Lower leg skin (tissue), 4 donors: ENCODE measurements at regions not wholly inside any gene's neighbourhood (a gene's known extent, or its start where the extent isn't known, plus 50 kb on each side); places are given as distances from the start of the nearest gene placed in this dataset.

Source experiments
- DNase-seq, 2 donors: peaks; one replicate each; pipeline ENCODE4 v3.0.0-alpha.2; 2019; ENCODE audit warnings: low spot score in 2 of 2
- H3K4me3 ChIP-seq: fragments of 200-600 bp; sonication (generic); 2 replicates; pipeline ENCODE4 v1.5.1; 2017; ENCODE audit warnings: mild to moderate bottlenecking, low read depth; ENCODE audit not compliant: poor library complexity, severe bottlenecking
- POLR2A ChIP-seq, 2 donors: fragments of 450-650 bp; IDR thresholded peaks; one replicate each; pipeline ENCODE4 v1.6.1; 2016 to 2017; ENCODE audit warnings: antibody characterized with exemption in 2 of 2, mild to moderate bottlenecking in 1 of 2, moderate library complexity in 1 of 2
- WGBS, 2 donors: methylation state at CpG; one replicate each; pipeline ENCODE4 v1.1.5; 2018; 5-methylcytosine and 5-hydroxymethylcytosine counted together
- intact Hi-C: fragments of 100-400 bp; cut with DNase I; formaldehyde crosslinking; loops from one replicate; pipeline ENCODE4 v1.15.0; 2023; ENCODE audit warnings: low total_unique reads
- TF ChIP-seq, protein P1 (sequence below), 3 donors: fragments of 450-650 bp; IDR thresholded peaks; one replicate each; pipeline ENCODE4 v1.5.1; 2016; ENCODE audit warnings: antibody characterized with exemption in 3 of 3, mild to moderate bottlenecking in 3 of 3, moderate library complexity in 2 of 3

DNA sequence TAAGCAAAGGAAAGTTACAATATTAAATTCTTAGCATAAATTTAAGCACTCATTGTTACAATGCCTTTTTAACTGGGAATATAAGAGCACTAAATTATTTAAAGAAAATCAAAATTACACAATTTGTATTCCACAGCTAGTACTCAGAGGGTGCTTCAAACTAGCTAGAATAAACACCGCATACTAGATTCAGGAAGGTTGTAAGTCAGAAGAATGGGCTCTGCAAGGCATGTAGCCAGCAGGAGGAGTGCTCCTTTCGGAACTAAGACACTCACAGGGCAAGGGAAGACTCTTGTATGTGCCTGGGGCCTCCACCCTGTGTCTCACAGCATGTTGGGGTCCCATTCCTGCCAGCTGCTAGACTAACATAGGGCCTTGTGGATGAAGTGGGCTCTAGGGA lies 327.7 kb upstream of the ALCAM start:
- intact Hi-C loops: no loop called here
- no peak for TF ChIP-seq POLR2A (IDR thresholded peaks at IDR 0.05)
- TF ChIP-seq, protein P1, sequence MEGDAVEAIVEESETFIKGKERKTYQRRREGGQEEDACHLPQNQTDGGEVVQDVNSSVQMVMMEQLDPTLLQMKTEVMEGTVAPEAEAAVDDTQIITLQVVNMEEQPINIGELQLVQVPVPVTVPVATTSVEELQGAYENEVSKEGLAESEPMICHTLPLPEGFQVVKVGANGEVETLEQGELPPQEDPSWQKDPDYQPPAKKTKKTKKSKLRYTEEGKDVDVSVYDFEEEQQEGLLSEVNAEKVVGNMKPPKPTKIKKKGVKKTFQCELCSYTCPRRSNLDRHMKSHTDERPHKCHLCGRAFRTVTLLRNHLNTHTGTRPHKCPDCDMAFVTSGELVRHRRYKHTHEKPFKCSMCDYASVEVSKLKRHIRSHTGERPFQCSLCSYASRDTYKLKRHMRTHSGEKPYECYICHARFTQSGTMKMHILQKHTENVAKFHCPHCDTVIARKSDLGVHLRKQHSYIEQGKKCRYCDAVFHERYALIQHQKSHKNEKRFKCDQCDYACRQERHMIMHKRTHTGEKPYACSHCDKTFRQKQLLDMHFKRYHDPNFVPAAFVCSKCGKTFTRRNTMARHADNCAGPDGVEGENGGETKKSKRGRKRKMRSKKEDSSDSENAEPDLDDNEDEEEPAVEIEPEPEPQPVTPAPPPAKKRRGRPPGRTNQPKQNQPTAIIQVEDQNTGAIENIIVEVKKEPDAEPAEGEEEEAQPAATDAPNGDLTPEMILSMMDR (IDR thresholded peaks at IDR 0.05): no peak
- WGBS, 2 donors: 71 to 80% methylated on average over 2 of the region's 2 CpGs
- DNase-seq: no peak
- H3K4me3 ChIP-seq: no peak overlapping the region

DNA sequence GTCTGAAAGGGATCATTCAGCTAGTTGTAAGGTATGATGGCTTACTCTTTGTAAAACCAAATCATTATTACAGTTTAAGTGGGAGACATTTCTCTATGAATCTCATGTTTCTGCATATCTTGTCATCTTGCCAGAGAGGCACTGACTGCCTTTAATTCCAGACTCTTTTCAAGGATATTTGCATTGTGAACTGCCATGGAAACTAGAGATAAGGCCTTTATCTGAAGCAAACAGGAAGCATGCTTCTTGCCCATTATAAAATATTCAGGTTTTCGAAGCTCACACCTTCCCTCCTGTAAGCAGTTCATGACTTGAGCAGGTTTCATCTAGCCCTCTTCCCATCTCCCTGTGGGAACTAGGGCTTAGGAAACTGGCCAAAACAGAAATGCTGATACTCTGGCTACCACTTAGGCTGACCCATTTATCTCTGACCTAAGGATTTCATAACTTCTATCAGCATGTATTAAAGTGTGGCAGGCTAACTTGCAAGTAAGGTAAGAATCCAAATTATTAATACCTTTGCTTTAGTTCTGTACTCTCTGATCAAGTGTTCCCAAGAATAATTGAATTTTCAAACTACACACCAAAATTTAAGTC lies 326.6 kb upstream of the ALCAM start:
- no peak for DNase-seq
- 45 to 48% methylated on average over 1 of the region's 1 CpG for WGBS, 2 donors
- no peak overlapping the region for H3K4me3 ChIP-seq
- no peak for TF ChIP-seq POLR2A (IDR thresholded peaks at IDR 0.05)
- TF ChIP-seq, protein P1 (IDR thresholded peaks at IDR 0.05): no peak
- intact Hi-C loops: no loop called here

DNA sequence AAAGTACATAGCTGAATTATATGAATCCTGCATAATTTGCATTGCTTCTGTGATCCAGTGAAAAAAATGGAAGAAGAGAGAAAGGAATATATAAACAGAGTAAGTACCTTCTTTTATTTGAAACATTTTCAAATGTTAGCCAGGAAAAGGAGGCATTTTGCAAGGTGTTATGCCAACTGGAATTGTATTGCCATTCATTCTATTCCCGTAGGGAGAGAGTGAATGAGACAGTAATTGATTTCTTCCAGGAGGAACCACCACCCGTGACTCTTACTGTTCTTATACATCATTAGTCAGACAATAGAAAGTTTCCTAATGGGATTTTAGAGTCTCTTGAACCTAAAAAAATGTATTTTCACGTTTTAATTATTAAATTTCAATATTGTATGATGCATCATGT lies 324.1 kb upstream of the ALCAM start:
- TF ChIP-seq, protein P1 (IDR thresholded peaks at IDR 0.05): no peak
- TF ChIP-seq POLR2A (IDR thresholded peaks at IDR 0.05): no peak
- no peak for DNase-seq
- intact Hi-C loops: no loop called here
- WGBS, 2 donors: 22 to 34% methylated on average over 3 of the region's 3 CpGs
- no peak overlapping the region for H3K4me3 ChIP-seq

DNA sequence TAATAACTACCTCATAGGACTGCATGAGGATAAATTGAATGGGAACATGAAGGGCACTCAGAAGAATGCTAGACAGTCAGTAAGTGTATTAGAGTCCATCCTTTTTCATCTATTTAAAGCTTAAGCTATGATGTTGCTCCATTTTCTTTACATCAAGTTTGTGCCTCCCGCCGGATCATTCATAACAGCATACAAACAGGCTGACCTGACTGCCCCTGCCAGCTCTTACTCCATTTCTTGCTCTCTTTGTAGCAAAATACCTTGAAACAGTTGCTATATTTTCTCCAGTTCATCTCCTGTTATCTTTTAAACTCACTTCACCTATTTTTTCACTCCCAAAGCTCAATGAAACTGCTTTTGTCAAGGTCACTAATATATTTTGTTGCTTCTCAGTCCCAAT lies 315.6 kb upstream of the ALCAM start:
- 86 to 96% methylated on average over 2 of the region's 2 CpGs for WGBS, 2 donors
- TF ChIP-seq, protein P1 (IDR thresholded peaks at IDR 0.05): no peak
- intact Hi-C loops: no loop called here
- no peak for DNase-seq
- no peak overlapping the region for H3K4me3 ChIP-seq

DNA sequence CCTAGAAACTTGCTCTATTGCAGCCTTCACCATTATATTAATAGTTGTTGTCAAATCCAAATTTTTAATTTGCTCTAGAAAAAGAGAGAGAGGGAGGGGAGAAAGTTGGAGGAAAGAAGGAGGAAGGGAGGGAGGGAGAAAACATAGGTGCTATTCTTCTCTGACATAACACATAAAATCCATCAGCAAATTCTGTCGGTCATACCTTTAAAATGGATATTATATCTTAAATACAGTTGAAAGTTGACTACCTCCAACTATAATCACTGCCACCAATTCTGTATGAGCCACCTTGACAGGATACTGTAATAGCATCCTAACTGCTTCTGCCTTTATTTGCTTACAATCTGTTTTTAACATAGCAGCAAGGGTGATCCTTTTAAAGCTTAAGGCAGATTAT lies 314.7 kb upstream of the ALCAM start:
- whole genome bisulfite sequencing, 2 donors: 81 to 100% methylated on average over 1 of the region's 1 CpG
- intact Hi-C loops: no loop called here
- TF ChIP-seq, protein P1 (IDR thresholded peaks at IDR 0.05): no peak
- no peak for TF ChIP-seq POLR2A (IDR thresholded peaks at IDR 0.05)
- DNase-seq: no peak
- H3K4me3 ChIP-seq: no peak overlapping the region

DNA sequence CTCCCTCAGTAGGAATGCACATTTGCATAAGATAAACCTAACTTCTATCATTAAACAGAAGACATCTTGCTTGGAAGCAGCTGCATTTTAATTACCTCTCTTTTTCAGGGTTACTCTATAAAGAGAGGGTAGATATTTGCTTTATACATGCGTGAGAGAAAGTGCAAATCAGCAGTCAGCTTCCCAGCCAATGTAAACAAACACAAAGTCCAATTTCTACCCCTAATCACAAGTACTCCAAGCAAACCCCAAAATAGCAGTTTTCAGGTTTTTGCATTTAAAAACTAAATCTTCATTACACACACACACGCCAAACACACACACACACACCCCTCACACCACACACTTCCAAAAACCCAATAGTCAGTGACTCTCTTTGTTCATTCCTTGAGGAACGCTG lies 303.9 kb upstream of the ALCAM start:
- TF ChIP-seq, protein P1 (IDR thresholded peaks at IDR 0.05): no peak
- TF ChIP-seq POLR2A (IDR thresholded peaks at IDR 0.05): no peak
- H3K4me3 ChIP-seq: no peak overlapping the region
- DNase-seq: no peak
- intact Hi-C loops: no loop called here
- 52 to 54% methylated on average over 3 of the region's 3 CpGs for WGBS, 2 donors
